Stimulated activated CD4-positive, alpha-beta T cell treated with anti-CD3 and anti-CD28 coated beads, Interleukin-4, amount 100 ng/mL, for 4 hours (primary cell): ENCODE measurements at regions not wholly inside any gene's neighbourhood (a gene's known extent, or its start where the extent isn't known, plus 50 kb on each side); places are given as distances from the start of the nearest gene placed in this dataset.

ENCODE experiments used
- DNase-seq, 2 experiments: peaks; one replicate each; pipeline ENCODE4 v3.0.0-alpha.2; 2020

GRCh38 chr11:15861256-15861655, 495.1 kb downstream of the SOX6 start:
- DNase-seq, result no peak

DNA sequence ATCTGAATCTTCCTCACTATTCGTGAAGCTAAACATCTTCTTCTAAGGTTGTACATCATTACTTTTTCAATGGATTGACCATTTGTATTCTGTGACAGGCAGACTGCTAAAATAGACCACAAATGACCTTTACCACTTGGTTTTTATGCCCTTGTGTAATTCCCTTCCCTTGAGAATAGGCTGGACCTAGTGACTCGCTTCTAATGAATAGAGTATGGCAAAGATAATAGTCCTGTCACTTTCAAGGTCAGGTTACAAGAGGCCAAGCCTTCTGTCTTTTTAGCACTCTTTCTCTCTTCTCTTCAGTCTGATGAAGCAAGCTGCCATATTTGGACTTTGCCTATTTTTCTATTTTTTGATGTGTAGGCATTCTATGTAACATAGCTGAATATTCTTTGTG, 492.9 kb downstream of the SOX6 start:
- no peak for DNase-seq

- no peak for DNase-seq
These were observed 492.1 kb downstream of the SOX6 start for GRCh38 chr11:15864026-15864805.

- DNase-seq, result no peak
These were observed 490.9 kb downstream of the SOX6 start for GRCh38 chr11:15865212-15865987.

DNA sequence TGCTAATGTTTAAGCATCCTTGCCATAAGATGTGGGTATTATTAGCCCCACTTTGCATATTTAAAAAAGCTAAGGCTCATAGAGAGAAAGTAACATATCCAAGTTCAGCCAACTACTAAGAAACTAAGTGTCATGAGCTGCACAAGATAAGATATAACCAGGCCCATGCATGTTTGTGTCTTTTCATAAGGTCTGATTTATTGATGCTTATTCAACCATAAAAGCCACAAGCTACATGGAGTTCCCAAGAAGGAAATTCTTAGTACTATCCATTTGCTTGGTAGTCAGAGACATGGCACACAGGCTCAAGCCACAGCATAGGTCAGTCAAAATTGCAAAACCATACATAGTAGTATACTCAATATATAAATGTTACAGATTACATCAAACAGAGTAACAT, 488.5 kb downstream of the SOX6 start:
- no peak for DNase-seq

- no peak for DNase-seq
These were observed 485.4 kb downstream of the SOX6 start for GRCh38 chr11:15870911-15871310.

DNA sequence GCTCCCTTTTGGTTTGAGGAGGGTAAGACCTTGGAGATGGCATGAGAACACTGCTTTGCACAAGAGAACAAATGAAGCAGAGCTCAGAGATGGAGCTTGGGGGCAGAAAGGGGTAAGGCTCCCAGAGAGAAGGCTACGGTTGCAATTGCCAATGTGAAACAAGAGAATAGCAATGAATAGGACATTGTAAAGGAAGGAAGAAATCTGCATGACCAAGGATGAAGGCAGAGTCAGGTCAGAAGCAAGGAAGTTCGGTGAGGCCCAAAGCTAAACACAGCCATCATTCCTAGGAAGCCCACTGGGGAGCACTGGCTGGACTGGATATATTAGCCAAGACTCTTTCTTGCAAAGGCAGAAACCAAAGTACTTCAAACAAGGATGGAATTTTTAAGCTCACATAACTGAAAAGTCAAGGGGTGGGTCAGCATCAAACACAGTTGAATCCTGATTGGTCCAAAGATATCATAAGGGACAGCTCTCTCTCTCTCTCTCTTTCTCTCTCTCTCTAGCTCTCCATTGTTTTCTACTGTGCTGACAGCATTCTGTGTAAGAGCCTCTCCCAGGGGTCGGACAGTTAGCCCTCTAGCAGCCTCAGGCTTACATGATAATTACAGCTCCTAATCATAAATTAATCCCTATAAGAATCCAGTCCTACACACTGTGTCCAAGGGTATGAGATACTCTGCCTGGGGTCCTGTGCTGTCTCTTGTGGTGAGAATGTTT, 484.3 kb downstream of the SOX6 start:
- no peak for DNase-seq

- DNase-seq, result no peak
These were observed 482.8 kb downstream of the SOX6 start for GRCh38 chr11:15873501-15873900.

GRCh38 chr11:15874704-15875103, 481.6 kb downstream of the SOX6 start:
- no peak for DNase-seq

DNA sequence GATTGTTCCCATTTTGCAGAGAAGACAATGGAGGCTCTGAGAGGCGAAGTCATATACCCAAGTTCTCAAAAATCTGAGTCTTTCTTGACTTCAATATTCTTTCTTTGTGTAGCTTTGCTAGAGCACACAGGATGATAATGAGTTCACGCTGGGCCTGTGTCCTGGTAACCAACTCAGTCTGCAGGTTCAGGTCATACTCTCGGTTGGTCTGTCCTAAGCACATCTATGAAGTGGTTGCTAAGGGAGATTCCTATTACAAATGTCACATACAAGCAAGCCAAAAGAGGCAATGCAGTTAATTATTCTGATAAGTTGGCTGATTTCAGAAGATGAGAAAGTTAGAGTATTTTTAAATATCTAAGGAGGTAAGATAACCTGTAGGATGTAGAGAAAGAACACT, 481.0 kb downstream of the SOX6 start:
- no peak for DNase-seq

DNA sequence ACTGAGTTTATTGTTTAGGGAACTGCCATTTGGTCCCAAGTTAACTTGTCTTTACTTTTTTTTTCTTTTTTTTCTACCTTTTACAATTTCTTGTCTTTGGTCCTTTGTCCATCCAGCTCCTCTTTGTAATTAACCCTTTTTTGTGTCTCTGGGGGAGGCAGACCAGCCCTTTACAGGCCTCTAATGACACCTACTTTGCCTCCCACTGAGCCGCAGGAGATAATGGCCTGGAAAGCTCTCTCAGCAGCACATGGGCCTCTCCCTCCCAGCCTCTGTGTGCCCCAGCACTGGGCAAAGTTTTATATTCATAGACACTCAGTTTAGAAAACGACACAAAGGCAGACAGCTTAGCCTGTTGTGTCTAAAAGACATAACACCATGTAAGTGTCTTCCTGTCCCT, 480.4 kb downstream of the SOX6 start:
- DNase-seq, result no peak

- no peak for DNase-seq
These were observed 477.6 kb downstream of the SOX6 start for GRCh38 chr11:15878756-15879155.

DNA sequence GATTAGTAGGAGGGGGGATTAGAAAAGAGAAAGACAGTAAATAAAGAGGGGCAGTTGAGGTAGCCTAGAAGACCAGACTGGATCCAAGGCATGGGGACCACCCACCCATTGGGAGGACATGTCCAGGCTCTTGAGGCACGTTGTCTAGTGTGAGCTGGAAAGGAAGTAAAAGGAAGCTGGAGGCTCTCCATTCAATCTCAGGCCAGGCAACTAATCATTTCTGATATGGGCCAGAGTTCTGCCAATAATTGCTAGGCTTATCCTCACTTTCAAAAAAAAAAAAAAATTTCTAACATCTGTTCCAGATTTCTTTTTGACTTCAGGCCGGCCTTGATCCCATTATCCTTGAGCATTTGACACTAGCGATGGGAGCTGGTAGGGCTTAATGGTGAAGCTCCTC, 476.1 kb downstream of the SOX6 start:
- DNase-seq, result no peak

DNA sequence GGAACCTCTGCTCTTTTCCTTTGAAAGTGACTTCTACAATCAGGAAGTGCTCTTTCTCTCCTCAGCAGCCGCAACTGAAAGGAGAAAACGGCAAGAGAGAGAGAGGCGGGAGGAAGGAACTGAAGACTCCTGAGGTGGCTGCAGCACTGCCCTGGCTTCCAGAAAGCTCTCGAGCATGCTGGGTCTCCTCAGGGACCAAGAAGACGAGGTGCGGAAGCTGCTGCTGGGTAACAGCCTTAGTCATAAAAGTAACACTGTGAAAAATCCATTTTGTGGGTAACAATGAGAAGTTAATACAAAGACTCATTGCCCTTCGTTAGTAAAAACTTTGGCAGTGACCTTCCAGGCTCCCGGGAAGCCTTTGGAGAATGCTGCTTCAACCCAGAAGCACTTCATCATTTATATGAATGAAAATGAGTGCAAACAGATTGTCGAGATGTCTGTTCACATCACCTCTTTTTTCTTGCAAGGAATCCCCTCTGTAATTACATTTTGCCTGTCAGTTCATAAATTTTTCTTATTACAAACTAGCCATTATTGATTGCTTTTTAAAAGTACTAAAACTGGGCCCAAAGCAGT, 473.4 kb downstream of the SOX6 start:
- DNase-seq, result no peak

- no peak for DNase-seq
These were observed 472.9 kb downstream of the SOX6 start for GRCh38 chr11:15883455-15883920.

- DNase-seq, result no peak
These were observed 472.2 kb downstream of the SOX6 start for GRCh38 chr11:15884141-15884540.

- no peak for DNase-seq
These were observed 471.4 kb downstream of the SOX6 start for GRCh38 chr11:15884777-15885540.

DNA sequence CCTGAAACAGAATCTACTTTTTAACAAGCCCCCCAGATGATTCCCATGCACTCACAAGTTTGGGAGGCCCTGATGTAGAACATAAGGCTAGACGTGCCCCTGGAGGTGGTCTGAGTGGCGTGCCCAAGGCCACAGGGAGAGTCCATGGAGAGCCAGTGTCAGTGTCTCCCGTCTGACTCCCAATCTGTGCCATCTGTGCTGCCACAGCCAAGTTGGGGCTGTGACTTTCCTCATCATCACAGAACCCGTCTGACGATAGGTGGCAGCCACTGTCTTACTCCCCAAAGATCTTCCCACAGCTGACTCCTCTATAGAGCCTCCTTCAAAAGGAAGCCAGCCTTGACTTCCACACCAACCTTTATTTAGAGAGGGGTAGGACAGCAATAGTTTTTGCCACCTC, 470.5 kb downstream of the SOX6 start:
- no peak for DNase-seq

GRCh38 chr11:15886299-15886698, 470.0 kb downstream of the SOX6 start:
- no peak for DNase-seq

DNA sequence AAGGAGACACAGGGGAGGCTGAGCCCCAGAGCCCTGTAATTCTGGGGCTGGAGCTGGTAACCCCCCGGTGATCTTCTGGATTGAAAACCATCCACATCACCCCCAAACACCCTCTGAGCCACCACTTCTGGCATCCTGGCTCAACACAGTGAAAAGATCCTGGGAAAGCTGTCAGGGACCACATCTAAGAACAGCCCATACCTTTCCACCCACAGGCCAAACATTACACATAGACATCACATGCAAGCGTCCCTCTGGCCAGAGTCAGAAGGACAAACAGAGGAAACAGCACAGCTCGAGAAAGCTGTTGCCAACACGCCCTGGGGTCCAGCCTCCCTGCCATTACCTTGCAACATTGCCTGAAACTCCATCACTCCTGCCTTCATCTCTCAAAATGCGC, 469.5 kb downstream of the SOX6 start:
- DNase-seq, result no peak

DNA sequence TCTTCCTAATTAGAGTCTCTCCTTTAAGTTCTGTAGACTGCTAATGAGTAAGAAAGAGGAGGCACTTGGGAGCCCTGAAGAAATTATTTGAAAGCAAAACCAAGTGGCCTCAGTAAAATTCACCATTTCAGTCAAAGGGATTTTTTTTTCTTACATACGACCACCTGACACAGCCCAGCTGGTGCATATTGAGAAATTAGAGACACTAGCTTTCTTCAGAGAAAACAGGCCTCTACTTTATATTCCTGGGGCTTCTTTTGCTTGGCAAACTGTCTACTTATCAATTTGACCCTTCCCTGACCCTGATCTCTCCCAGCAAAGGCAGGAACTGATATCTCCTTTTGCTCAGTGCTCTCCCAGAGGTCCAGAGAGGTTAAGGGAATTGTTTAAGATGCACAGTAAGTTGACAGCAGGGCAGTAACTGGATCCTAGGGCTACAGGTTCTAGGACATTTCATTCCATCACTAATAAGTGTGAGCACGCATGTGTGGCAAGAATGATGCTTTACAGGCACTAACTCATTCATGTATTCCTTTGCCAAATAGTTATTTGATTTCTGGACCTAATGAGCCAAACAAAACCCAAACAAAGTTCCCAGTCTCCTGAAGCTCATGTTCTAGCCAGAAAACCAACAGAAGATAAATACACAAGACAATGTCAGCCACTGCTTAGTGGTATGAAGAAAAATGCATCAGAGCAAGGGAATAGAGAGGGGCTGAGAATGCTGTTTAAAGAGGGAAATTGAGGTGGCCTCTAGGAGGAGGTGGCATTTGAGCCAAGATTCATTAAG, 467.6 kb downstream of the SOX6 start:
- DNase-seq, result no peak
